Neural progenitor cell (in vitro differentiated cells): ENCODE measurements at regions not wholly inside any gene's neighbourhood (a gene's known extent, or its start where the extent isn't known, plus 50 kb on each side); places are given as distances from the start of the nearest gene placed in this dataset.

Experiments
- DNase-seq: peaks from one replicate; pipeline ENCODE4 v3.0.0-alpha.2; 2016; ENCODE audit warnings: low spot score
- H2AFZ ChIP-seq: fragments of 200-600 bp; sonication (generic); replicated peaks from 2 replicates; pipeline ENCODE4 v1.6.1; 2016; ENCODE audit warnings: antibody characterized with exemption
- H3F3A ChIP-seq: fragments of 200-600 bp; sonication (generic); 2 replicates; pipeline ENCODE4 v1.6.1; 2016; ENCODE audit warnings: antibody characterized with exemption, low read depth
- H3K27ac ChIP-seq: fragments of 200-600 bp; sonication (generic); 2 replicates; pipeline ENCODE4 v1.5.1; 2016; ENCODE audit warnings: mild to moderate bottlenecking
- H3K27me3 ChIP-seq: fragments of 200-600 bp; sonication (generic); 2 replicates; pipeline ENCODE4 v1.6.1; 2016; ENCODE audit warnings: mild to moderate bottlenecking, moderate library complexity
- H3K36me3 ChIP-seq: fragments of 200-600 bp; sonication (generic); 2 replicates; pipeline ENCODE4 v1.5.1; 2016
- H3K4me1 ChIP-seq: fragments of 200-600 bp; sonication (generic); 2 replicates; pipeline ENCODE4 v1.6.1; 2016; ENCODE audit warnings: mixed run types
- H3K4me2 ChIP-seq: fragments of 200-600 bp; sonication (generic); 2 replicates; pipeline ENCODE4 v1.6.1; 2016
- H3K4me3 ChIP-seq: fragments of 200-600 bp; sonication (generic); 2 replicates; pipeline ENCODE4 v1.5.1; 2016
- H3K79me2 ChIP-seq: fragments of 200-600 bp; sonication (generic); 2 replicates; pipeline ENCODE4 v1.6.1; 2016; ENCODE audit warnings: low read depth
- H3K9ac ChIP-seq: fragments of 200-600 bp; sonication (generic); 2 replicates; pipeline ENCODE4 v1.6.1; 2016
- H3K9me3 ChIP-seq: fragments of 200-600 bp; sonication (generic); 2 replicates; pipeline ENCODE4 v1.5.1; 2016; ENCODE audit warnings: low read depth
- H4K20me1 ChIP-seq: fragments of 200-600 bp; sonication (generic); 2 replicates; pipeline ENCODE4 v1.6.1; 2016; ENCODE audit warnings: low read depth
- H3K27ac Mint-ChIP-seq: 3 replicates; pipeline ENCODE4 v1.8.0; 2021; ENCODE audit warnings: mixed read lengths
- H3K27me3 Mint-ChIP-seq: 2 replicates; pipeline ENCODE4 v1.8.0; 2022; ENCODE audit warnings: low read depth, mild to moderate bottlenecking, inconsistent platforms, moderate library complexity, mixed read lengths; ENCODE audit not compliant: insufficient read depth
- H3K36me3 Mint-ChIP-seq: 3 replicates; pipeline ENCODE4 v1.8.0; 2021; ENCODE audit warnings: mixed read lengths
- H3K4me1 Mint-ChIP-seq: 3 replicates; pipeline ENCODE4 v1.8.0; 2021; ENCODE audit warnings: mixed read lengths
- H3K4me3 Mint-ChIP-seq: 3 replicates; pipeline ENCODE4 v1.8.0; 2021; ENCODE audit warnings: mild to moderate bottlenecking, moderate library complexity, mixed read lengths
- H3K9me3 Mint-ChIP-seq: 3 replicates; pipeline ENCODE4 v1.8.0; 2020; ENCODE audit warnings: mixed read lengths
- CTCF ChIP-seq: fragments of 200-600 bp; sonication (generic); IDR thresholded peaks from 2 replicates; pipeline ENCODE4 v1.5.1; 2017; ENCODE audit warnings: antibody characterized with exemption, mild to moderate bottlenecking
- EZH2 ChIP-seq: fragments of 200-600 bp; sonication (generic); IDR thresholded peaks from 2 replicates; pipeline ENCODE4 v1.6.1; 2017; ENCODE audit warnings: antibody characterized with exemption, mild to moderate bottlenecking, moderate library complexity
- EZH2phosphoT487 ChIP-seq: fragments of 200-600 bp; sonication (generic); IDR thresholded peaks from 2 replicates; pipeline ENCODE4 v1.6.1; 2017; ENCODE audit warnings: antibody characterized with exemption

- Mint-ChIP-seq H3K27me3 (peaks cover 5% of the 10 kb centered on the region), H3K27ac (no peak overlapping the region), H3K9me3 (peaks cover 2% of the 10 kb centered on the region), H3K36me3 (peaks cover 2% of the 10 kb centered on the region), H3K4me3 (no peak overlapping the region), H3K4me1 (peaks cover 11% of the 10 kb centered on the region)
- no peaks in the 10 kb centered on the region for H3K27me3 ChIP-seq
- TF ChIP-seq CTCF, result no peak
- TF ChIP-seq EZH2, result no peak
- TF ChIP-seq EZH2phosphoT487, result no peak
- H3K79me2 ChIP-seq, result no peaks in the 10 kb centered on the region
- no peaks in the 10 kb centered on the region for H3K36me3 ChIP-seq
- no peak overlapping the region for H3K27ac ChIP-seq
- peaks cover 8% of the 10 kb centered on the region for H3K4me1 ChIP-seq
- H3K4me2 ChIP-seq, result no peak overlapping the region
- no peak for DNase-seq
- no peaks in the 10 kb centered on the region for H4K20me1 ChIP-seq
- no peak overlapping the region for H3K4me3 ChIP-seq
- no peak overlapping the region for H2AFZ ChIP-seq
- no peak overlapping the region for H3K9ac ChIP-seq
- H3F3A ChIP-seq, result no peaks in the 10 kb centered on the region
- H3K9me3 ChIP-seq, result no peaks in the 10 kb centered on the region
Observed at GRCh38 chr2:175730050-175730449, 272.0 kb downstream of the LNPK start.

GRCh38 chr2:175729049-175729706 lies 272.9 kb downstream of the LNPK start:
- Mint-ChIP-seq H3K4me3 (no peak overlapping the region), H3K9me3 (peaks cover 2% of the 10 kb centered on the region), H3K36me3 (peaks cover 2% of the 10 kb centered on the region), H3K27me3 (peaks cover 5% of the 10 kb centered on the region), H3K27ac (no peak overlapping the region), H3K4me1 (peaks cover 3% of the 10 kb centered on the region)
- Histone ChIP-seq H3K36me3 (no peaks in the 10 kb centered on the region), H3K4me2 (no peak overlapping the region), H3K9me3 (no peaks in the 10 kb centered on the region), H3K27me3 (no peaks in the 10 kb centered on the region), H3K4me1 (no peaks in the 10 kb centered on the region), H2AFZ (no peak overlapping the region), H3K79me2 (no peaks in the 10 kb centered on the region), H3K27ac (no peak overlapping the region), H3F3A (no peaks in the 10 kb centered on the region), H3K9ac (no peak overlapping the region), H4K20me1 (no peaks in the 10 kb centered on the region), H3K4me3 (no peak overlapping the region)
- no peak for DNase-seq
- TF ChIP-seq CTCF, result no peak
- no peak for TF ChIP-seq EZH2phosphoT487
- TF ChIP-seq EZH2, result no peak

GRCh38 chr2:175728032-175728431 lies 274.0 kb downstream of the LNPK start:
- Histone ChIP-seq H3K4me2 (no peak overlapping the region), H3K4me3 (no peak overlapping the region), H3K9ac (no peak overlapping the region), H2AFZ (no peak overlapping the region), H3K36me3 (no peaks in the 10 kb centered on the region), H3K4me1 (no peaks in the 10 kb centered on the region), H3K27ac (no peak overlapping the region), H3K9me3 (no peaks in the 10 kb centered on the region), H4K20me1 (no peaks in the 10 kb centered on the region), H3K27me3 (no peaks in the 10 kb centered on the region), H3F3A (no peaks in the 10 kb centered on the region), H3K79me2 (no peaks in the 10 kb centered on the region)
- H3K27ac Mint-ChIP-seq, result no peak overlapping the region
- H3K36me3 Mint-ChIP-seq, result peaks cover 2% of the 10 kb centered on the region
- no peaks in the 10 kb centered on the region for H3K4me1 Mint-ChIP-seq
- H3K4me3 Mint-ChIP-seq, result no peak overlapping the region
- TF ChIP-seq CTCF (no peak), EZH2 (no peak), EZH2phosphoT487 (no peak)
- H3K9me3 Mint-ChIP-seq, result peaks cover 2% of the 10 kb centered on the region
- no peak for DNase-seq
- H3K27me3 Mint-ChIP-seq, result peaks cover 2% of the 10 kb centered on the region
